ENCODE measurements at regions not wholly inside any gene's neighbourhood (a gene's known extent, or its start where the extent isn't known, plus 50 kb on each side); places are given as distances from the start of the nearest gene placed in this dataset.
"Not testable (repeated sequence)": the region's sequence is repeated elsewhere in the genome, so short reads cannot be mapped to it uniquely, and the experiment has no call there.

- no peaks in the 10 kb centered on the region for H3K9me3 ChIP-seq (ENCODE audit: control insufficient read depth, low read length)
- no peak overlapping the region for H3K27ac ChIP-seq (ENCODE audit: insufficient read depth, low read length, poor library complexity, severe bottlenecking)
- H3K4me3 ChIP-seq (ENCODE audit: insufficient read depth, low read depth, low read length, poor library complexity, severe bottlenecking): no peak overlapping the region
- no peak for DNase-seq
- H3K4me1 ChIP-seq (ENCODE audit: control insufficient read depth, insufficient read depth, low read length, poor library complexity, severe bottlenecking): no peaks in the 10 kb centered on the region
- no peaks in the 10 kb centered on the region for H3K36me3 ChIP-seq (ENCODE audit: control insufficient read depth, insufficient read depth, low read length)
- no peaks in the 10 kb centered on the region for H3K27me3 ChIP-seq (replicated peaks; ENCODE audit: control insufficient read depth, insufficient read depth, low read length, poor library complexity, severe bottlenecking)
These were observed 223.5 kb upstream of the PCSK5 start for GRCh38 chr9:75666856-75667554.

- DNase-seq: no peak
- Histone ChIP-seq H3K36me3 (ENCODE audit: control insufficient read depth, insufficient read depth, low read length) (no peaks in the 10 kb centered on the region), H3K27ac (ENCODE audit: insufficient read depth, low read length, poor library complexity, severe bottlenecking) (no peak overlapping the region), H3K9me3 (ENCODE audit: control insufficient read depth, low read length) (no peaks in the 10 kb centered on the region), H3K4me3 (ENCODE audit: insufficient read depth, low read depth, low read length, poor library complexity, severe bottlenecking) (no peak overlapping the region), H3K4me1 (ENCODE audit: control insufficient read depth, insufficient read depth, low read length, poor library complexity, severe bottlenecking) (no peaks in the 10 kb centered on the region), H3K27me3 (replicated peaks; ENCODE audit: control insufficient read depth, insufficient read depth, low read length, poor library complexity, severe bottlenecking) (no peaks in the 10 kb centered on the region)
These were observed 220.8 kb upstream of the PCSK5 start for GRCh38 chr9:75669721-75670120.

- Histone ChIP-seq H3K9me3 (ENCODE audit: control insufficient read depth, low read length) (no peaks in the 10 kb centered on the region), H3K36me3 (ENCODE audit: control insufficient read depth, insufficient read depth, low read length) (no peaks in the 10 kb centered on the region), H3K4me3 (ENCODE audit: insufficient read depth, low read depth, low read length, poor library complexity, severe bottlenecking) (no peak overlapping the region), H3K27me3 (replicated peaks; ENCODE audit: control insufficient read depth, insufficient read depth, low read length, poor library complexity, severe bottlenecking) (no peaks in the 10 kb centered on the region), H3K4me1 (ENCODE audit: control insufficient read depth, insufficient read depth, low read length, poor library complexity, severe bottlenecking) (no peaks in the 10 kb centered on the region), H3K27ac (ENCODE audit: insufficient read depth, low read length, poor library complexity, severe bottlenecking) (no peak overlapping the region)
- DNase-seq: no peak
These were observed 219.1 kb upstream of the PCSK5 start for GRCh38 chr9:75671354-75671753.

GRCh38 chr9:75672478-75672877 is 218.0 kb upstream of the PCSK5 start:
- no peaks in the 10 kb centered on the region for H3K4me1 ChIP-seq (ENCODE audit: control insufficient read depth, insufficient read depth, low read length, poor library complexity, severe bottlenecking)
- H3K27ac ChIP-seq (ENCODE audit: insufficient read depth, low read length, poor library complexity, severe bottlenecking): no peak overlapping the region
- no peaks in the 10 kb centered on the region for H3K27me3 ChIP-seq (replicated peaks; ENCODE audit: control insufficient read depth, insufficient read depth, low read length, poor library complexity, severe bottlenecking)
- H3K36me3 ChIP-seq (ENCODE audit: control insufficient read depth, insufficient read depth, low read length): no peaks in the 10 kb centered on the region
- no peak overlapping the region for H3K4me3 ChIP-seq (ENCODE audit: insufficient read depth, low read depth, low read length, poor library complexity, severe bottlenecking)
- DNase-seq: no peak
- no peaks in the 10 kb centered on the region for H3K9me3 ChIP-seq (ENCODE audit: control insufficient read depth, low read length)

GRCh38 chr9:75683591-75683990 is 206.9 kb upstream of the PCSK5 start:
- Histone ChIP-seq H3K4me1 (ENCODE audit: control insufficient read depth, insufficient read depth, low read length, poor library complexity, severe bottlenecking) (no peaks in the 10 kb centered on the region), H3K27me3 (replicated peaks; ENCODE audit: control insufficient read depth, insufficient read depth, low read length, poor library complexity, severe bottlenecking) (no peaks in the 10 kb centered on the region), H3K36me3 (ENCODE audit: control insufficient read depth, insufficient read depth, low read length) (no peaks in the 10 kb centered on the region), H3K27ac (ENCODE audit: insufficient read depth, low read length, poor library complexity, severe bottlenecking) (no peak overlapping the region), H3K4me3 (ENCODE audit: insufficient read depth, low read depth, low read length, poor library complexity, severe bottlenecking) (no peak overlapping the region), H3K9me3 (ENCODE audit: control insufficient read depth, low read length) (no peaks in the 10 kb centered on the region)
- DNase-seq: no peak

GRCh38 chr9:75685062-75685461 is 205.4 kb upstream of the PCSK5 start:
- H3K4me1 ChIP-seq (ENCODE audit: control insufficient read depth, insufficient read depth, low read length, poor library complexity, severe bottlenecking): no peaks in the 10 kb centered on the region
- DNase-seq: no peak
- H3K9me3 ChIP-seq (ENCODE audit: control insufficient read depth, low read length): no peaks in the 10 kb centered on the region
- H3K27me3 ChIP-seq (replicated peaks; ENCODE audit: control insufficient read depth, insufficient read depth, low read length, poor library complexity, severe bottlenecking): no peaks in the 10 kb centered on the region
- H3K36me3 ChIP-seq (ENCODE audit: control insufficient read depth, insufficient read depth, low read length): no peaks in the 10 kb centered on the region
- H3K27ac ChIP-seq (ENCODE audit: insufficient read depth, low read length, poor library complexity, severe bottlenecking): no peak overlapping the region
- H3K4me3 ChIP-seq (ENCODE audit: insufficient read depth, low read depth, low read length, poor library complexity, severe bottlenecking): no peak overlapping the region

GRCh38 chr9:75687359-75687953 is 203.0 kb upstream of the PCSK5 start:
- DNase-seq: no peak
- Histone ChIP-seq H3K4me1 (ENCODE audit: control insufficient read depth, insufficient read depth, low read length, poor library complexity, severe bottlenecking) (no peaks in the 10 kb centered on the region), H3K4me3 (ENCODE audit: insufficient read depth, low read depth, low read length, poor library complexity, severe bottlenecking) (no peak overlapping the region), H3K36me3 (ENCODE audit: control insufficient read depth, insufficient read depth, low read length) (no peaks in the 10 kb centered on the region), H3K9me3 (ENCODE audit: control insufficient read depth, low read length) (no peaks in the 10 kb centered on the region), H3K27me3 (replicated peaks; ENCODE audit: control insufficient read depth, insufficient read depth, low read length, poor library complexity, severe bottlenecking) (no peaks in the 10 kb centered on the region), H3K27ac (ENCODE audit: insufficient read depth, low read length, poor library complexity, severe bottlenecking) (no peak overlapping the region)

GRCh38 chr9:75690551-75690950 is 199.9 kb upstream of the PCSK5 start:
- DNase-seq; H3K4me1 ChIP-seq (ENCODE audit: control insufficient read depth, insufficient read depth, low read length, poor library complexity, severe bottlenecking); H3K27me3 ChIP-seq (replicated peaks; ENCODE audit: control insufficient read depth, insufficient read depth, low read length, poor library complexity, severe bottlenecking); H3K27ac ChIP-seq (ENCODE audit: insufficient read depth, low read length, poor library complexity, severe bottlenecking); H3K4me3 ChIP-seq (ENCODE audit: insufficient read depth, low read depth, low read length, poor library complexity, severe bottlenecking); H3K9me3 ChIP-seq (ENCODE audit: control insufficient read depth, low read length); H3K36me3 ChIP-seq (ENCODE audit: control insufficient read depth, insufficient read depth, low read length): not testable (repeated sequence)

GRCh38 chr9:75691408-75691807 is 199.1 kb upstream of the PCSK5 start:
- Histone ChIP-seq H3K36me3 (ENCODE audit: control insufficient read depth, insufficient read depth, low read length) (no peaks in the 10 kb centered on the region), H3K27ac (ENCODE audit: insufficient read depth, low read length, poor library complexity, severe bottlenecking) (no peak overlapping the region), H3K4me1 (ENCODE audit: control insufficient read depth, insufficient read depth, low read length, poor library complexity, severe bottlenecking) (no peaks in the 10 kb centered on the region), H3K4me3 (ENCODE audit: insufficient read depth, low read depth, low read length, poor library complexity, severe bottlenecking) (no peak overlapping the region), H3K9me3 (ENCODE audit: control insufficient read depth, low read length) (no peaks in the 10 kb centered on the region), H3K27me3 (replicated peaks; ENCODE audit: control insufficient read depth, insufficient read depth, low read length, poor library complexity, severe bottlenecking) (no peaks in the 10 kb centered on the region)
- DNase-seq: no peak

- Histone ChIP-seq H3K4me1 (ENCODE audit: control insufficient read depth, insufficient read depth, low read length, poor library complexity, severe bottlenecking) (no peaks in the 10 kb centered on the region), H3K4me3 (ENCODE audit: insufficient read depth, low read depth, low read length, poor library complexity, severe bottlenecking) (no peak overlapping the region), H3K27ac (ENCODE audit: insufficient read depth, low read length, poor library complexity, severe bottlenecking) (no peak overlapping the region), H3K27me3 (replicated peaks; ENCODE audit: control insufficient read depth, insufficient read depth, low read length, poor library complexity, severe bottlenecking) (no peaks in the 10 kb centered on the region), H3K9me3 (ENCODE audit: control insufficient read depth, low read length) (no peaks in the 10 kb centered on the region), H3K36me3 (ENCODE audit: control insufficient read depth, insufficient read depth, low read length) (no peaks in the 10 kb centered on the region)
- no peak for DNase-seq
These were observed 198.2 kb upstream of the PCSK5 start for GRCh38 chr9:75692309-75692708.

Data from effector memory CD4-positive, alpha-beta T cell (primary cell).